ENCODE measurements at regions not wholly inside any gene's neighbourhood (a gene's known extent, or its start where the extent isn't known, plus 50 kb on each side); places are given as distances from the start of the nearest gene placed in this dataset.
"Not testable (repeated sequence)": the region's sequence is repeated elsewhere in the genome, so short reads cannot be mapped to it uniquely, and the experiment has no call there.

DNA sequence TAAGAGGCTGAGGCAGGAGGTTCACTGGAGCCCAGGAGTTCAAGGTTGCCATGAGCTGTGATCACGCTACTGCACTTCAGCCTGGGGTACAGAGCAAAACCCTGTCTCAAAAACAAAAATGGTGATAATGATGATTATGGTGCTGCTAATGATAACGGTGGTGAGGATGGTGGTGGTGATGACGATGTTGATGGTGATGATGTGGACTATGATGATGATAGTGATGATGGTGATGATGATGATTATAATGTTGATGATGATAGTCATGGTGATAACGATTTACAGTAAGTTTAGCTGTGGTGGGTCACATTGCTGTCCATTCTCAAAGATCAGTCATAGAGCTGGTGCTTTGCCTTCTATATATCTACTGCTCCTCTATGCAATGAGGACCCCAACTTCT, 1340.6 kb downstream of the UQCRFS1 start:
- no peak for DNase-seq

DNA sequence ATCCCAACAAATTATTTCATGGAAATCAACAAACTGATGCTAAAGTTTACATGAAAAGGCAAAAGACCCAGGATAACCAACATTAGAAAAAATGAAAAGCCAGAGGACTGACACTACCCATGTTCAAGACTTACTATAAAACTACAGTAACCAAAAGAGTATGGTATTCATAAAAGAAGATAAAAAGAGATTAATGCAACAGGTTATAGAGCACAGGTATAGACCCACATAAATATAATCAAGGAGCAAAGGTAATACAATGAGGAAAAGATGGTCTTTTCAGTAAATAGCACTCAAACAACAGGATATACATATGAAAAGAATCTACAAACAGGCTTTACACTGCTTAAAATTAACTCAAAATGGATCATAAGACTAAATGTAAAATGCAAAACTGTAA, 1342.7 kb downstream of the UQCRFS1 start:
- DNase-seq = no peak

- no peak for DNase-seq
These were observed 1344.9 kb downstream of the UQCRFS1 start for GRCh38 chr19:27868007-27868406.

- DNase-seq = no peak
These were observed 1346.8 kb downstream of the UQCRFS1 start for GRCh38 chr19:27865927-27866777.

DNA sequence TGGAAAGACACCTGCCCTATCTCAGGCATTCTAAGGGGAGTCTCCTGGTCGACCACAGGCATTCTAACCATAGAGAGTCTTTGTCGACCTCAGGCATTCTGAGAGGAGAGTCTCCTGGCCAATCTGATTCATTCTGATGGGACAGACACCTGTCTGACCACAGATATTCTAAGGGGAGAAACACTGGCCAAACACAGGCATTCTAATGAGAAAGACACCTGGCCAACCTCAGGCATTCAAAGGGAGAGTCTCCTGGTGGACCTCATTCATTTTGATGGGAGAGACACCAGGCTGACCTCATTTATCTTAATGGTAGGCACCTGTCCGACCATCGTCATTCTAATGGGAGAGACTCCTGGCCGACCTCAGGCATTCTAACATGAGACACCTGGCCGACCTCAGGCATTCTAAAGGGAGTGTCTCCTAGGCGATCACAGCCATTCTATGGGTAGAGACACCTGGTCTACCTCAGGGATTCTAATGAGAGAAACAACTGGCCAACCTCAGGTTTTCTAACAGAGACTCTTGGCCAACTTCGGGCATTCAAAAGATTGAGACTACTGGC, 1351.5 kb downstream of the UQCRFS1 start:
- no peak for DNase-seq

GRCh38 chr19:27860309-27860934, 1352.5 kb downstream of the UQCRFS1 start:
- no peak for DNase-seq

DNA sequence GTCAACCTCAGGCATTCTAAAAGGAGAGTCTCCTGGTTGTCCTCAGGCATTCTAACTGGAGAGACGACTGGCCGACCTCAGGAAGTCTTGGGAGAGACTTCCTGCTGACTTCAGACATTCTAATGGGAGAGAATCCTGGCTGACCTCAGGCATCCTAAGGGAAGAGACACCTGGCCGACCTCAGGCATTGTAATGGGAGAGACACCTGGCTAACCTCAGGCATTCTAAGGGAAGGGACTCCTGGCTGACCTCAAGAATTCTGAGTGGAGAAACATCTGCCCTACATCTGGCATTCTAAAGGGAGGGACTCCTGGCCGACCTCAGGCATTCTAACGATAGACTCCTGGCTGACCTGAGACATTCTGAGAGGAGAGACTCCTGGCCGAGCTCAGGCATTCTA, 1353.3 kb downstream of the UQCRFS1 start:
- no peak for DNase-seq

DNA sequence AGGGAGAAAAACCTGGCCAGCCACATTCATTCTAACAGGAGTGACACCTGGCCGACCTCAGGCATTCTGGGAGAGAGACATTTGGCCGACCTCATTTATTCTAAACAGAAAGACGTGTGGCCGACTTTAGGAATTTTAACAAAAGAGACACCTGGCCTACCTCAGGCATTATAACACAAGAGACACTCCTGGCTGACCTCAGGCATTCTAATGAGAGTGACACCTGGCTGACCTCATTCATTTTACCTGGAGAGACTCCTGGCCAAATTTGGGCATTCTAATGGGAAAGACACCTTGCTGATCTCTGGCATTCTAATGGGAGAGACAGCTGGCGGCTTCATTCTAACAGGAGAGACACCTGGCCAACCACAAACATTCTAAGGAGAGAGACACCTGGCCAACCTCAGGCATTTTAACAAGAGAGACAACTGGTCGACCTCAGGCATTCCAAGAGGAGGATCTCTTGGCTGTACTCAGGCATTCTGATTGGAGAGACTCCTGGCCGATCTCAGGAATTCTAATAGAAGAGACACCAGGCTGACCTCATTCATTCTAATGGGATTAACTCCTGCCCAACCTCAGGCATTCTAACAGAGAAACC, 1353.9 kb downstream of the UQCRFS1 start:
- DNase-seq = no peak

- DNase-seq = not testable (repeated sequence)
These were observed 1360.0 kb downstream of the UQCRFS1 start for GRCh38 chr19:27852931-27853330.

- DNase-seq = no peak
These were observed 1361.3 kb downstream of the UQCRFS1 start for GRCh38 chr19:27851543-27852060.

GRCh38 chr19:27851002-27851481, 1361.9 kb downstream of the UQCRFS1 start:
- DNase-seq = no peak

- no peak for DNase-seq
These were observed 1366.0 kb downstream of the UQCRFS1 start for GRCh38 chr19:27846944-27847343.

DNA sequence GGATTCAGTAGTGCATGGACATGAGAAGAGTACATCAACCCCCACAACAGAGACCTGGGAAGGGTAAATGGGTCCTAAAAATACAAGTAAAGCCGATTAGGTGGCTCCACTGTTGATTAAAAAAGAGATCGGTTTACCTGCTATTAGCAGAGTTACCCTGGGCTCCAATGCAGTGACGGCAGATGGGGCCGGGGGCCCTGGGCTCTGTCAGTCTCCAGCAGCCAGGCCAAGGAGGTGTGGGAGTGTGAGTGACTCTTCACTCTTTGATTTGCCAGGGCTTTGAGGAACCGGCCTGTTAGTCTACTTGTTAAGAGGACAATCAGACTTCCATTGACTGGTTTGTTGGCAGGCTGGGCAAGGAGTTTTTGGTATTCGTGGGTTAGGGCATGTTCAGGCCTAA, 1368.7 kb downstream of the UQCRFS1 start:
- DNase-seq = no peak

- DNase-seq = no peak
These were observed 1369.1 kb downstream of the UQCRFS1 start for GRCh38 chr19:27843861-27844260.

- no peak for DNase-seq
These were observed 1379.9 kb downstream of the UQCRFS1 start for GRCh38 chr19:27833031-27833430.

DNA sequence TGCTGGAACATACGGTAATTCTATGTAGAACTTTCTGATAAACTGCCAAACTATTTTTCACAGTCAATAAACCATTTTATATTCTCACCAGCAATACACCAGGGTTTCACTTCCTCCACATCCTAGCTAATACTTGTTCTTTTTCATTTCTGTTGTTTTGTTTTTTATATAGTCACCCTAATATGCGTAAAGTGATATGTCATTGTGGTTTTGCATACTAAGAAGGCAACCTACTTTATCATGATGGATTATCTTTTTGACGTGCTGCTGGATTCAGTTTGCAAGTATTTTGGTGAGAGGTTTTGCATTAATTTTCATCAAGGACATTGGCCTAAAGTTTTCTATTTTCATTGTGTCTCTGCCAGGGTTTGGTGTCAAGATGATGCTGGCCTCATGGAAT, 1384.1 kb downstream of the UQCRFS1 start:
- DNase-seq = no peak

- DNase-seq = no peak
These were observed 1388.8 kb downstream of the UQCRFS1 start for GRCh38 chr19:27824108-27824507.

GRCh38 chr19:27822336-27822735, 1390.6 kb downstream of the UQCRFS1 start:
- no peak for DNase-seq

DNA sequence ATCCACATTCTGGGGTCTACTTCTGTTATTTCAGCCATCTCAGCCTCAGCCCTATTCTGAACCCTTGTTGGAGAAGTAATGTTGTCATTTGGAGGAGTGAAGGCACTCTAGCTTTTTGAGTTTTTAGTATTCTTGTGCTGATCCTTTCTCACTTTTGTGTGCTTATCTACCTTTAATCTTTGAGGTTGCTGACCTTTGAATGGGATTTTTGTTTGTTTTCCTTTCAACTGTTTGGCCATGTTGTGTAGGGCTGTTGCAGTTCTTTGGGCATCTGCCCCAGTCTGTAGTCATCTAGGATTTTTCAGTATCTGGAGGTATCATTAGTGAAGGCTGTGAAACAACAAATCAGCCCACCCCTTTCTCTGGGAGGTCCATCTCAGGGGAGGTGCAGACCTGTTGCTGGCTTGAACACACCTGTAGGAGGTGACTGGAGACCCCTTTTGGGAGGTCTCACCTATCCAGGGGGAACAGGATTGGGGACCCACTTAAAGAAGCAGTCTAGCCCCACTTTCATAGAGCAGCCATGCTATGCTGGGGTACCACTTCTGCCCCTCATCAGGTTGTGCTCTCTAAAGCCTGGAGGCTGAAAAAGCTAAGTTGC, 1391.4 kb downstream of the UQCRFS1 start:
- no peak for DNase-seq

- no peak for DNase-seq
These were observed 1397.0 kb downstream of the UQCRFS1 start for GRCh38 chr19:27815985-27816384.

GRCh38 chr19:27814834-27815233, 1398.1 kb downstream of the UQCRFS1 start:
- DNase-seq = not testable (repeated sequence)

Measured in amygdala (tissue), 56 donors.